ENCODE measurements at regions not wholly inside any gene's neighbourhood (a gene's known extent, or its start where the extent isn't known, plus 50 kb on each side); places are given as distances from the start of the nearest gene placed in this dataset.

DNA sequence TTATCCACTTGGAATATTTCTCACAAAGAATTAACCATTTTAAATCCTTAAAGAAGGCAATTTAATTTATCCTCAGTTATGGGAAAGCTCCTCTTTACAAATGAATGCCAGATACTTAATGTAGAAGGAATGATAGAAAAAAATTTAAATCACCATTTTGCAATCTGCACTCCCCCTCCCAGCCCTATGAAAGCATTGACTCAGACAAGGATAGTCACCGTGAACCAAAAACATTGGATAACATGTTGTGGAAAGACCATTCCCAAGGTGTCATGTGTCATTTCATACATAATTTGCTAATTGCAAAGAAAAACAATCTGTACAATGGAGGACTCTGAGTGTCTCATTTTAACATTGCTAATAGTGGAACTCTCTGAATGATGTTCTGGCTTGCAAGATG lies 421.0 kb downstream of the TXNL1 start:
- DNase-seq, result peak; percentile 44

DNA sequence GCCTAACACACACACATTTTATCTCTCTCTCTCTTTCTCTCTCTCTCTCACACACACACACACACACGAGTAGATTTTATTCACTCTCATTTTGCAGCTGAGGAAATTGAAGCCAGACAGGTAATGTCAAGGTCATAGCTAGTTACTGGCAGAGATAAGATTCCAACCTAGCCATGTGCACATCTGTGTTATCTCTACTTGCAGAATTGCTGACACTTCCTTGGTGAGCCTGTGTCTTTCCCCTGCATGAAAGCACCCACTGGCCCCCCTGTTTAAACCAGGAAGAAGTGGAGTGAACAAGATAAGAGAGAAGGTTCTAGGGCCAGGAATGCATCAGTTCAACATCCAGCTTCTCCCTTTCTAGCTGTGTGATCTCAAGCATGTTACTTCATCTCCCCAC lies 423.7 kb downstream of the TXNL1 start:
- no peak for DNase-seq

DNA sequence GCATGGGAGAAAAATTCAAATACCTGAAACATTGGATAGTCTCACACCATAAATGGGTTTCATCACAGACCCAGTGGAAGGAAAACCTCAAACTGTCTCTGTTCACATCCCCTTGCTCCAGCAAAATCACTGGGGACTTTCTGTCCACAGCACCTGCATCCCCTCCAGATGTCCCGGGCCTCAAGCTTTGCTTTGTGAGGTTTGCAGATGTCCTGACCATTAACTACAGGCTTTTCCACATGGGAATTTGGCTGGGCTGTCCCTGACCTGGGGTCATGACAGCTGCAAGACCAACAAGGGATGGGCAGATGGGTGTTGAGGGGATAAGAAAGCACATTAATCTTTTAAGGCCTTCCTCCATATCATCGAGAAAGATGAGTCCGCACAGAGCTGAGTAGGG lies 427.9 kb downstream of the TXNL1 start:
- DNase-seq, result no peak

DNA sequence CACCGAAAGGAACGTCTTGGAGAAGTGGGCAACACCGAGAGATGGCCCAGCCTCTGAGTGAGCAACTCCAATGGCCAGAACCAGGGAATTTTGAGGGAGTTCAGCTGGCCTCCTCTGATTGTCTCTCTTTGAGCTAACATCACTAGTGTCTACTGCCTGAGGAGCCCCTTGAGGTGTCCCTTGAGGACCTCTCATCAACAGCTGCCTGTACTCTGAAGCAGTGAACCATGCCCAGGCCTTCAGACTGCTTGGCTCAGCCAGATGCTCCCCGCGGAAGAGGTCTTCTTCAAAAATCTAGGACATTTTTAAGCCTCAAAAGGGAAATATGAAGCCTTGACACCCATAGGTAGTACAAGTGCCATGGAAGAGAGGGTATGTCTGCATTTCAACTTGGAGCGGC lies 430.4 kb downstream of the TXNL1 start:
- no peak for DNase-seq

DNA sequence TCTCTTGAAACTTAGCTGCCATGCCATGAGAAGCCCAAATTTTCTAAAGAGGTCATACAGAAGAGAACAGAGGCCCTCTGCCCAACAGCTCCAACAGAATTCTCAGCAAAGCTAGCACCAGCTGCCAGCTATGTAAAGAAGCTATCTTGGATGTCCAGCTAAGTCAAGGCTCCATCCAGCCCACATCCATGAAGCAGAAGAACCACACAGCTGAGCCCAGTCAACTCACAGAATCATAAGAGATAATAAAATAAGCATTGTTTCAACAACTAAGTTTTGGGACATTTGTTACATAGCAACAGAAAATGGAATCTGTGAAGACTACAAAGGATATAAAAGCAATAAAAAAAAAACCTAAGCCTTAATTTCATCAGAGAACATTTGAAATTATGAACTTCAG lies 434.3 kb downstream of the TXNL1 start:
- no peak for DNase-seq

DNA sequence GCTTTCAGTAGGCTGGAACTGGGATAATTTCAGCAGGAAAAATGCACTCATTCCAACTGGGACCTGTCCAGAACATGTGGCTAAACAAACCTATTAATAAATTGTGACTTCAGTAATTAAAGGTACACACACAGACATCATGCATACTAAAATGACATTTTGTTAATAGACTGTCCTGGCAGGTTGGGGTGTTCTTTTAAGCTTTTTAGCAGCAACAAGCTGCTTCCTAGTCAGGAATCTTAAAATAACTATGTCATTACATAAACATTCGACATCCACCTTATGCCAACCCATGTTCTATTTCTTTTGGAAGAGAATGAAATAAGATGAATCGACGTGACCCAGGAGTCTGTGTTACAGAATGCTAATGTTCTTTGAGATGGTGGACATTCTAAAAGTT lies 435.7 kb downstream of the TXNL1 start:
- no peak for DNase-seq

DNA sequence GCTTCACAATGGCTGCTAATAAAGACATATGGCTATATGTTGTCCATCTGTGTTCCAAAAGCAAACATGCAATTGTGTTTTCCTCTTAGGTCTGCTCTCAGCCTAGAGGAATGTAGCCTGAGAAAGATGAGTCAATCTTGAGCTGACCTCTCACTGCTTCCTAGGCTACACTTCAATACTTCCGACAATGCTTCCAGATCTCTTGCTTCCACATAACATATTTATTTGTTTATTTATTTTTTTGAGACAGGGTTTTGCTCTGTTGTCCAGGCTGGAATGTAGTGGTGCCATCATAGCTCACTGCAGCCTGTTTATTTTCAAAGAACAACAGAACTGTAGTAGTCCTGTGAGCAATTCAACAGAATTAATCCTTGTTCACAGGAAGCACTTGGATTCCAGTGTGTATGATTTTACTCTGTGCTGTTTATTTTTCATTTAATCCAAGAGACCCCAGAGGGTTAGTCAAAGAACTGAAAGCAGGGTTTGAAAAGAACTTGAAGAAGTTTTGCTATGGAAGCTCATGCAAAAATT lies 437.9 kb downstream of the TXNL1 start:
- DNase-seq, result peak; percentile 78

DNA sequence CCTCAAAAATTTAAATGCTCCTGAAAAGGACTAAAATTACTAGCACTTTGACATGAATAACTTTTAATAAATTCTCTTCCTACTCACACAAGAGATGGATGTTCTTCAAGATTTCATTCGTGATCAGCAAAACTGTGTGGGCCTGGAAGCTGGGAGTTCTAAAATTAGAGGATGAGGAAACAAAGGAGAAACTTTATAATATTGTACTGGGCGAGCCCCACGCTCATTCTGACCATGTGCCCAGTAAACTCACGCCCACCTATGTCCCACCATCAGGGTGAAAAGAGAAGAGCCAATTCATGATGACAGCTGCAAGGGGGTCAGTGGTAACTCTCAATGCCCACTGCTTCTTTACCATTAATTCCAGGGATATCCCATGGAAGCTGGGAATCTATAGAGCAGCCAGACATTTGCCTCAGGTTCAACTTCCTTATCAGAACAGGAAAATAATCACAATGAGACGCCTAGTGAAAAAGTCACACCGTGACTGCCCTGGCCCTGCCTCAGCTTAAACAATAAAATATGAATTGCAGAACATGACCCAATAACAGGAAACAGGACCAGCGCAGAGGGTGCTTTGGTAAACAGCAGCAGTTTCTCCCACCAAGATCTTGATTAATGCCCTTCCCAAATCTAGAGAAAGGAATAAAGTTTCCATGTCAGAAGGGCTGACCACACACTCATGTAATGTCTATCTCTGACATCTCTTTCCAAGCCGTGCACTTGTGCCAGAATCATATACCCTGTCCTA lies 438.6 kb downstream of the TXNL1 start:
- DNase-seq, result no peak

- DNase-seq, result no peak
Measured at GRCh38 chr18:56197241-56197859, 441.0 kb downstream of the TXNL1 start.

GRCh38 chr18:56196495-56197225 lies 441.7 kb downstream of the TXNL1 start:
- peak; percentile 40 for DNase-seq

- no peak for DNase-seq
Measured at GRCh38 chr18:56191334-56191733, 447.1 kb downstream of the TXNL1 start.

DNA sequence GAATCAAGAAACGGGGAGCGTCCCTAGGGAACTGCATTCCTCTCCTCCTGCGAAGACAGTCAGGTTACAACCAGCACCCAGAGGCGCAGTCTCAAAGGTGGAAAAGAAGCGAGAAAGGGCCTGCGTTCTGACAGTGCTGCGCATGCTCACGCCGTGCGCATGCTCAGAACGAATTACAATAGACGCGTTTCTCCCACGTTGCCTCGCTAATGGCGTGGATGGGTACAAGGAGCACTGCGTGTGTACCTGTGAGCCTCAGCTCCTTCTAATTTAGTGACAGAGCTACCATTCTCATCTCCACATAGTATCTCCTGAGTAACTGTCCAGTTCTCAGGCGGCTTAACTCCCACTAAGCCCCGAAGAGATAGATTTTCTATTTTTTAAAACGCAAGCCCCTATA lies 448.8 kb downstream of the TXNL1 start:
- no peak for DNase-seq

DNA sequence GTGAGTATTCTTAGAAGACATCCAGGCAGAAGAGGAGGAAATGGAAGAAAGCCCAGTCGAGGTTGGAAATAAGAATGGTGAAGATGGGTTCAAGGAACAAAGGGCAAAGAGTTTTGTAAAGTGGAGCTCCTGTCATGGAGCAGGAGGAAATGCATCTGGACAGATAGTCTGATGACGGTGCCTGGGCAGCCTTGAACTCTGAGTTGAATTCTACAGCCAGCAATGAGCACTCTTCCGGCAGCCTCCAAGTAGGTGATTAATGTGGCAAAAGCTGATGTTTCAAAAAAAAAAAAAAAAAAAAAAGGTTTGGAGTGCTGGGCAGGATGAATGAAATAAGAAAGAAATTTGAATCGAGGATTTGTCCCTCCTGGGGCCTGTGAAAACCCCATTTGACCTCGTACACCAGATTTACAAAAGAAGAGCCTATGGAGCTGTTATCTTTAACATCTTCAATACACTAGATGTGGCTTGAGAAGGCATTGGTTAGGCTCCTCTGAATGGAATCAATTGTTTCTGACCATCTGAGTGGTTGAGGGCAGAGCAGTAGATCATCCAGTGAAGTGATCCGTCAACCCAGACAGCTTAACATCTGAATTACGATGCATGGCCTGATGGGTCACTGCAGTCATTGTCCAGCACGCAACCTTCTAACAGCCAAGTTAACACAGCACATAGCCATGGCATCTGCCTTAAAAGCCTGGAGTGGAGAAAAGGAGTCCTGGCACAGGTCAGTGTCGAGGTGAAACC lies 449.7 kb downstream of the TXNL1 start:
- DNase-seq, result no peak

DNA sequence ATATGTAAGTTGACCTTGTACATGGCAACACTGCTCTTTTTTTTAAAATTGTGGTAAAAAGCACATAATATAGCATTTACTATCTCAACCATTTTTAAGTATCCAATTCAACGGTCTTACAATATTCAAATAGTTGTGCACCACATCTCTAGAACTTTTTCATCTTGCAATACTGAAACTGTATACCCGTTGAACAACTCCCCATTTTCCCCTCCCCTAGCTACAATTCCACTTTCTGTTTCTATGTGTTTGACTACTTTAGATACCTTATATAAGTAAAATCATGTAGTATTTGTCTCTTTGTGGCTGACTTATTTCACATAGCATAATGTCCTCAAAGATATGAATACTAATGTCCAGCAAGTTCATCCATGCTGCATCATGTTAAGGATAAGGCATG lies 452.1 kb downstream of the TXNL1 start:
- no peak for DNase-seq

DNA sequence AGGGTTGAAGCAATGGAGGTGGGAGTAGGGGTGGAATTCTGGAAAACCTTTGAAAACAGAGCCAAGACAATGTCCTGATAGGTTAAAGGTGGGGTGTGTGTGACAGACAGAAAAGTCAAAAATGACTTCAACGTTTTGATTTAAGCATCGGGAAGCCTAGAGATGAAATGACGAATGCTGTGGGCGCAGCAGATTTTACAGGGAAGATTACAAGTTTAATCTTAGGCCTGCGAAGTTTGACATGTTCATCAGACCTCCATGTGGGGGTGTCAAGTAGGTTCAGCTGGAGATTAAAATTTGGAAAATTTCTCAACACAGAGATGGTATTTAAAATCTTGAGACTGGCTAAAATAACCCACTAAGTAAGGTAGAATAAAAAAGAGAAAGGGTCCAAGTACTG lies 453.3 kb downstream of the TXNL1 start:
- no peak for DNase-seq

DNA sequence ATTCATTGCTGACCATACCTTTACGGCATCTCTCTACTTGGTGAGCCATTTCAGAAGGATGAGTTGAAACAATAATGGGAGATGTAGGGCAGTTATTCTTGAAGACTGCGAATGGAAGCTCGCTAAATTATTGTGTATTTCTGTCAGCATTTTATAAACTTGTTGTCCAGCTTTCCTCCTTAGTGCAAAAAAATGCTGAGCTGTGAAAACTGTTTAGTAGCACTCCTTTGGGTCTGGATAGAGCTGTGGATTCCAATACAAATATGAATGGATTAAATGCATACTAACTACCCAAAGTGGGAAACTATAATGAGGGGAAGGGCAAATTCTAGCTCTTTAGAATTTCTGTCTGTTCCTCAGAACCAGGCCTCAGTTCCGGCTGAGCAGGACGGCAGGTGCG lies 461.6 kb downstream of the TXNL1 start:
- no peak for DNase-seq

DNA sequence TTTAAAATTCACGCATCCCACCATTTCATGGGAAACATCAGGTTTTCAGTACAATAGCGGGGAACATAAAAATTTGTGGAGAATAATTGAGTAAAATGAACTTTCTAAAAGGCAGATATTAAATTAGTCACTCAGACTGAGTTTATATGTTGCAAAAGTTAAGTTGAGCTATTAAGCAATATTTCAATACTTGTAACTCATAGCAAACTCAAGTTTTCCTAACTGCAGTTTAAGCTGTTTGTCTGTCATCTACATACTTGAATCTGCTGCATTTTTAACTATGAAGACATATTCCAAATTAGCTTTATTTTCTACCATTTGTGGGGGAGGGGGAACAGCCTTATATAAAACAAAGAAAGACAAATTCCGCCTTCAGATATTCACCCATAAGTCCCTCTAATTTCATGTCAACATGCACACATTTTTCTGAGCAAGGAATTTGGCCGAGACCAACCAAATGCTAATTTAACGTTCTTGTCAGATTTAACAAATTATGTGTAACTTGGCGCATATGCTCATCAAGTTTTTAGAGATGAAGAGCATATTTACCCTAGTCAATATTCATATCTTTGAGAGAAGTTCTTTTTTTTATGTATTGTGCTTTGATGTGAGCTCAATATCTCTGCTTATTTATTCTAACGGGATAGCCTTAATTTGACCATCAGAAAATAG lies 462.9 kb downstream of the TXNL1 start:
- DNase-seq, result no peak

DNA sequence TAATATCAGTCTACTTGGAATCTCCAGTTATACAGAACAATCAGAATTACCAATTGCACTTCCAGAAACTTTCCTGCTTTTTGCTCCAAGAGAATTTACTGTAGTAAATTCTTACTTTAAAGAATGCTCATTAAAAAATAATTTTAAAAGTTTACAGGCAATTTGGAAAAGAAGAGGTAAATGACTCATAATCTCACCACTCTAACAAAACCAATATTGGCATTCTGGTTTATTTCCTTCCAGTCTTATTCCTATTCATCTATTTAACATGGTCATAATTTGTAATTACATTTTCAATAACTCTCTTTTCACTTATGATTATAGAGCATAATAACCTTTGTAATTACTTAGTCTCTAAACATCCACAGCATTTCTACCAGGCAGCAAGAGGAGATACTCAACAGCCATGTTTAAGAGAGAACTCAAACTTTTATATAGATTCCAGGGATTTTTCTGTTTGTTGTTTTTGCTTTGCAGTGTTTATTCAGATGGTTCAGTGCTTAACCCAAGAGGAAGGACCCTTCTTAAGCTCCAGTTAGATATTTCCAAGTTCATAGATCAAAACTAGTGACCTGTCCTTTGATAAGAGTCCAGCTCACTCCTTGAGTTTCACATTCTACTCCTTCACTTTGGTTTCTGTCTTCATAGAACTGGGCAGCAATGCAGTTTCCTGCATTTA lies 464.7 kb downstream of the TXNL1 start:
- no peak for DNase-seq

DNA sequence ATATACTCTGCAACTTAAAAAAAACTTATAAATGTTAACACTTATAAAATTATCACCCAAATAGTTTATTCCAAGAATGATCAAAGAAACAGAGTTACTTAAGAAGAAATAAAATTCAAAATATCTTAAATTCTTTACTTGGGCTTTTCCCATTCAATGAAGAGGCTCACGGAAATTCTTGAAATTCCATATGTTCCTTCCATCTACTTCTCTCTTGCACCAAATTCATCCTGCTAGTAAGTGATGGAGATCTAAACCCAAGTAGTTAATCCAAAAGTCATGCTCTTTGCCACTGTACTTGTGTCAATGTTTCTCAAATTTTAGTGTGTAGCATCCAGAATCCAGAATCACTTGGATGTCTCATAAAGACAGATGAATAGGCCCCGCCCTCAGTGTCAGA lies 465.9 kb downstream of the TXNL1 start:
- no peak for DNase-seq

DNA sequence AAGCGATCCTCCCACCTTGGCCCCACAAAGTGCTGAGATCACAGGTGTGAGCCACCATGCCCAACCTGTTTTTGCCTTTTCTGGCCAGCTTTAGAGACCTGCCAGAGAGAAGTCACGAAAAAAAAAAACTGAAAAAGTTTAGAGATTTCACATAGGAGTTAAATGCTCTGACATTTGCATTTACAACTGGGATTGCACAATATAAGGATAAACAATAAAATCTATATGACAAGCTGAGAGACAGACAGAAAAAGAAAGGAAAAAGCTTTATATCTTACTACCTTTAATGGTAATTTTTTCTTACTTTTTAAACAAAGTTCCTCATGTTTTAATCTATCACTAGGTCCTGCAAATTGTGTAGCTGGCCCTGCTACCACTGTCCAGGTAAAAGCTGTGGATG lies 466.5 kb downstream of the TXNL1 start:
- DNase-seq, result no peak

DNA sequence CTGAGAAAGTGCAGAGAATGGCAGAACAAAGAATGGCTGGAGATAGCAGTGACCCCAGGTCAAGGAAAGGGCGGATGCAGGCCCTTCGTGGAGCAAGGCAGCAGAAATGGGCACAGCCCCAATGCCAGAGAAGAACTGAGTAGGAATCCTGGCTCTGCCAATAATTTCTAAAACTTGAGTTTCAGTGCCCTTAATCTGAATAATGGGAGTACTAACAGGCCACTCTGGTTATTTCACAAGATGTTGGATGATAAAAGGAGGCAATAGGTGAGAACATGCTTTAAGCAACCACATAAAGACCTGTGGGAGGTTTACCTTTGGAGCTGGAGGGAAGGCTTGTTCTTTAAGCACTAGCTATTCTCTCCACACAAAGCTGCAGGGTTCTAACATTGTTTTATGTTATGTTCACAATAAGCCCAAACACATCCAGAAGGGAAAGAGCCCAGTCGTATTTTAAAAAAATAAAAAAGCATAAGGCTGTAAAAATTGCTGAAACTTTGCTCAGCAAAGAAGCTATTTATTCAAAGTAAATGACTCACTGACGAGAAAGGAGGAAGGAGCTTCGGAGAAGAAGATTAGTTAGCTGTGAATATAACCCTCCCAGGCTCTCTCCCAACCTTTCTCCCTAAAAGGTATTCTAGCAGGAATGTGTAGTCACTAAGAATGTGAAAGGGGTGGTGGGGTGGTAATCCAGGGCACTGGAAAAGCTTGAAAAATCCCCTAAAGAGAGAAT lies 470.2 kb downstream of the TXNL1 start:
- DNase-seq, result peak; percentile 96
